OCI-LY7 (cell line): ENCODE measurements at regions not wholly inside any gene's neighbourhood (a gene's known extent, or its start where the extent isn't known, plus 50 kb on each side); places are given as distances from the start of the nearest gene placed in this dataset.

ENCODE experiments used
- BruUV-seq: library from RNA; stranded (reverse); fragments of 400-500 nt; replicated peaks from 2 replicates; lab custom pipeline; 2021; lab: Mats Ljungman, UMichigan
- CTCF ChIA-PET: fragments of 300-600 bp; sonication (Branson Sonifier 250); formaldehyde crosslinking; loops from one replicate; lab custom pipeline; 2022; ENCODE audit warnings: antibody characterized with exemption; ENCODE audit not compliant: unreplicated experiment; lab: Charles Lee
- POLR2A ChIA-PET: fragments of 300-600 bp; sonication (Branson Sonifier 250); formaldehyde crosslinking; loops from one replicate; lab custom pipeline; 2022; ENCODE audit warnings: antibody characterized with exemption; lab: Charles Lee
- DNase-seq: peaks from one replicate; pipeline ENCODE4 v3.0.0-alpha.2; 2015; ENCODE audit warnings: low spot score
- H2AFZ ChIP-seq: fragments of 200-600 bp; sonication (generic), shearing (Covaris generic); 2 replicates; pipeline ENCODE4 v1.6.1; 2014; ENCODE audit warnings: mild to moderate bottlenecking, antibody characterized with exemption, low read length, moderate library complexity
- H3K27ac ChIP-seq: fragments of 200-600 bp; sonication (generic); 2 replicates; pipeline ENCODE4 v1.5.1; 2014; ENCODE audit warnings: mixed run types, low read depth, mild to moderate bottlenecking, moderate library complexity, low read length, inconsistent platforms; ENCODE audit not compliant: poor library complexity, severe bottlenecking
- H3K36me3 ChIP-seq: fragments of 200-600 bp; sonication (generic); 2 replicates; pipeline ENCODE4 v1.6.1; 2014; ENCODE audit warnings: mild to moderate bottlenecking, antibody characterized with exemption, low read length, moderate library complexity, mixed read lengths; ENCODE audit not compliant: insufficient read depth
- H3K4me1 ChIP-seq: fragments of 200-600 bp; sonication (generic); 2 replicates; pipeline ENCODE4 v1.5.1; 2014; ENCODE audit warnings: mild to moderate bottlenecking, low read length; ENCODE audit not compliant: insufficient read depth, poor library complexity, severe bottlenecking
- H3K4me2 ChIP-seq: fragments of 200-600 bp; sonication (generic); 2 replicates; pipeline ENCODE4 v1.6.1; 2014; ENCODE audit warnings: mild to moderate bottlenecking, low read length
- H3K4me3 ChIP-seq: fragments of 200-600 bp; sonication (generic); 2 replicates; pipeline ENCODE4 v1.5.1; 2014; ENCODE audit warnings: mild to moderate bottlenecking, low read depth, low read length; ENCODE audit not compliant: poor library complexity, severe bottlenecking
- H3K79me2 ChIP-seq: fragments of 200-600 bp; sonication (generic); 2 replicates; pipeline ENCODE4 v1.6.1; 2016; ENCODE audit warnings: low read depth, mild to moderate bottlenecking, low read length, moderate library complexity, mixed read lengths; ENCODE audit not compliant: insufficient read depth
- H3K9me2 ChIP-seq: fragments of 200-600 bp; sonication (generic); 2 replicates; pipeline ENCODE4 v1.6.1; 2016; ENCODE audit warnings: mild to moderate bottlenecking, low read length, mixed read lengths; ENCODE audit not compliant: insufficient read depth
- H3K9me3 ChIP-seq: fragments of 200-600 bp; sonication (generic); 2 replicates; pipeline ENCODE4 v1.6.1; 2014; ENCODE audit warnings: mild to moderate bottlenecking, mixed run types, low read length, mixed read lengths
- H4K20me1 ChIP-seq: fragments of 200-600 bp; sonication (generic); 2 replicates; pipeline ENCODE4 v1.6.1; 2014; ENCODE audit warnings: mild to moderate bottlenecking, antibody characterized with exemption, low read length, moderate library complexity, mixed read lengths; ENCODE audit not compliant: insufficient read depth
- EZH2phosphoT487 ChIP-seq: fragments of 200-600 bp; sonication (generic); IDR thresholded peaks from 2 replicates; pipeline ENCODE4 v1.6.1; 2018; ENCODE audit warnings: low read depth, borderline replicate concordance, mild to moderate bottlenecking, mixed run types, antibody characterized with exemption, low read length, moderate library complexity, mixed read lengths
- intact Hi-C: fragments of 100-400 bp; cut with micrococcal nuclease; formaldehyde crosslinking; loops from one replicate; pipeline ENCODE4 v1.10.0; 2022; ENCODE audit not compliant: unreplicated experiment
- TF ChIP-seq, protein P1 (sequence below): fragments of 200-600 bp; sonication (generic); conservative IDR thresholded peaks from 2 replicates; pipeline ENCODE4 v1.5.1; 2014; ENCODE audit warnings: mild to moderate bottlenecking, antibody characterized with exemption, low read length, moderate library complexity, mixed read lengths

- BruUV-seq = no TSS peak
- intact Hi-C loops = no loop called here
- CTCF ChIA-PET = no interaction called here
These were observed 66.2 kb upstream of the ATXN3L start for GRCh38 chrX:13386092-13386491.

DNA sequence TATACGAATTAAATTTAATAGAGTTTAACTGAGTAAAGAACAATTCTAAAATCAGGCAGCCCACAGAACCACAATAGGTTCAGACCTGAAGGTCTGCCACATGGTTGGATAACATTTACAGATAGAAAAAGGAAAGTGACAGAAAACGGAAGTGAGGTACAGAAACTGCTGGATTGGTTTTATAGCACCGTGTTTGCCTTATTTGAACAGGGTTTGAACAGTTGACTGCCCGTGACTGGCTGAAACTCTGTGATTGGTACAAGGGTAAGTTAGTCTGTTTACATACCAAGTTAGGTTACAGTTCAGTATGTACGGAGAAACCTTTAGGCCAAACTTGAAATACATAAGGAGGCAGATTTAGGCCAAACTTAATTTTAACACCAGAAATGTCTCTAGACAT lies 64.1 kb upstream of the ATXN3L start:
- DNase-seq = peak; percentile 12
- Histone ChIP-seq H3K9me2 (no peaks in the 10 kb centered on the region), H4K20me1 (no peaks in the 10 kb centered on the region), H3K4me3 (no peak overlapping the region), H3K36me3 (no peaks in the 10 kb centered on the region), H3K9me3 (no peaks in the 10 kb centered on the region), H3K4me2 (peak overlapping the region; percentile 23; the same call in 1 of the 2 replicates), H3K27ac (no peak overlapping the region), H3K79me2 (no peaks in the 10 kb centered on the region), H2AFZ (peak overlapping the region; percentile 50; the same call in 1 of the 2 replicates), H3K4me1 (no peaks in the 10 kb centered on the region)
- POLR2A ChIA-PET = no interaction called here
- TF ChIP-seq EZH2phosphoT487 = no peak
- TF ChIP-seq, protein P1, sequence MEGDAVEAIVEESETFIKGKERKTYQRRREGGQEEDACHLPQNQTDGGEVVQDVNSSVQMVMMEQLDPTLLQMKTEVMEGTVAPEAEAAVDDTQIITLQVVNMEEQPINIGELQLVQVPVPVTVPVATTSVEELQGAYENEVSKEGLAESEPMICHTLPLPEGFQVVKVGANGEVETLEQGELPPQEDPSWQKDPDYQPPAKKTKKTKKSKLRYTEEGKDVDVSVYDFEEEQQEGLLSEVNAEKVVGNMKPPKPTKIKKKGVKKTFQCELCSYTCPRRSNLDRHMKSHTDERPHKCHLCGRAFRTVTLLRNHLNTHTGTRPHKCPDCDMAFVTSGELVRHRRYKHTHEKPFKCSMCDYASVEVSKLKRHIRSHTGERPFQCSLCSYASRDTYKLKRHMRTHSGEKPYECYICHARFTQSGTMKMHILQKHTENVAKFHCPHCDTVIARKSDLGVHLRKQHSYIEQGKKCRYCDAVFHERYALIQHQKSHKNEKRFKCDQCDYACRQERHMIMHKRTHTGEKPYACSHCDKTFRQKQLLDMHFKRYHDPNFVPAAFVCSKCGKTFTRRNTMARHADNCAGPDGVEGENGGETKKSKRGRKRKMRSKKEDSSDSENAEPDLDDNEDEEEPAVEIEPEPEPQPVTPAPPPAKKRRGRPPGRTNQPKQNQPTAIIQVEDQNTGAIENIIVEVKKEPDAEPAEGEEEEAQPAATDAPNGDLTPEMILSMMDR = no peak
- CTCF ChIA-PET = no interaction called here
- intact Hi-C loops = no loop called here
- BruUV-seq = no TSS peak

More at GRCh38 chrX:13386092-13386491, 66.2 kb upstream of the ATXN3L start:
- DNase-seq = no peak
- H3K4me3 ChIP-seq = no peak overlapping the region
- no peaks in the 10 kb centered on the region for H3K36me3 ChIP-seq
- H3K9me2 ChIP-seq = no peaks in the 10 kb centered on the region
- no peaks in the 10 kb centered on the region for H3K4me1 ChIP-seq
- TF ChIP-seq, protein P1 = no peak
- no peak for TF ChIP-seq EZH2phosphoT487
- H3K79me2 ChIP-seq = no peaks in the 10 kb centered on the region
- no peaks in the 10 kb centered on the region for H4K20me1 ChIP-seq
- H3K4me2 ChIP-seq = no peak overlapping the region
- POLR2A ChIA-PET = no interaction called here
- H2AFZ ChIP-seq = no peak overlapping the region
- H3K27ac ChIP-seq = no peak overlapping the region
- H3K9me3 ChIP-seq = no peaks in the 10 kb centered on the region

GRCh38 chrX:13381514-13381913 lies 61.7 kb upstream of the ATXN3L start:
- Histone ChIP-seq H3K4me3 (no peak overlapping the region), H3K4me1 (no peaks in the 10 kb centered on the region), H4K20me1 (no peaks in the 10 kb centered on the region), H3K9me2 (no peaks in the 10 kb centered on the region), H2AFZ (no peak overlapping the region), H3K36me3 (no peaks in the 10 kb centered on the region), H3K27ac (no peak overlapping the region), H3K4me2 (no peak overlapping the region), H3K79me2 (no peaks in the 10 kb centered on the region), H3K9me3 (no peaks in the 10 kb centered on the region)
- no peak for DNase-seq
- ChIA-PET POLR2A (no interaction called here), CTCF (no interaction called here)
- intact Hi-C loops = no loop called here
- BruUV-seq = no TSS peak
- no peak for TF ChIP-seq EZH2phosphoT487
- TF ChIP-seq, protein P1 = no peak
